Heart right ventricle (tissue), 16 donors: ENCODE measurements at regions not wholly inside any gene's neighbourhood (a gene's known extent, or its start where the extent isn't known, plus 50 kb on each side); places are given as distances from the start of the nearest gene placed in this dataset.

ENCODE experiments used
- ATAC-seq, 8 donors: fragments of 200-7000 bp; cut with Tn5 transposase; one replicate each; pipeline ENCODE4 v1.9.1; 2020; ENCODE audit warnings: mild to moderate bottlenecking in 8 of 8, moderate library complexity in 8 of 8, moderate number of reproducible peaks in 1 of 8
- DNase-seq, 2 donors: peaks; one replicate each; pipeline ENCODE4 v3.0.0-alpha.2; 2020
- H3K27ac ChIP-seq, 10 donors: fragments of 200-600 bp; sonication (generic) in 2 of 10; one replicate each; pipeline versions ENCODE4 v1.5.0 to v1.8.0; 2020 to 2022; ENCODE audit warnings: mild to moderate bottlenecking in 3 of 10
- H3K27me3 ChIP-seq, 7 donors: fragments of 200-600 bp; one replicate each; pipeline ENCODE4 v1.8.0; 2021 to 2022; ENCODE audit warnings: mild to moderate bottlenecking in 2 of 7
- H3K36me3 ChIP-seq, 9 donors: fragments of 200-600 bp; sonication (generic) in 1 of 9; one replicate each; pipeline versions ENCODE4 v1.5.0 to v1.8.0; 2020 to 2022; ENCODE audit warnings: mild to moderate bottlenecking in 2 of 9
- H3K4me1 ChIP-seq, 9 donors: fragments of 200-600 bp; sonication (generic) in 1 of 9; one replicate each; pipeline versions ENCODE4 v1.5.0 to v1.8.0; 2020 to 2022; ENCODE audit warnings: mild to moderate bottlenecking in 4 of 9
- H3K4me3 ChIP-seq, 10 donors: fragments of 200-600 bp; sonication (generic) in 2 of 10; one replicate each; pipeline versions ENCODE4 v1.5.0 to v1.8.0; 2020 to 2022; ENCODE audit warnings: mild to moderate bottlenecking in 7 of 10, moderate library complexity in 2 of 10
- H3K9me3 ChIP-seq, 11 donors: fragments of 200-600 bp in 10 of 11; sonication (generic) in 2 of 11; one replicate each; pipeline versions ENCODE4 v1.5.0 to v1.8.0; 2013 to 2022; ENCODE audit warnings: mild to moderate bottlenecking in 2 of 11, control low read depth in 1 of 11, moderate library complexity in 1 of 11
- WGBS, 2 donors: extraction: QIAGEN DNeasy Blood & Tissue Kit; methylation state at CpG; one replicate each; pipeline ENCODE4 v1.1.7; 2013; ENCODE audit warnings: inconsistent platforms in 1 of 2; 5-methylcytosine and 5-hydroxymethylcytosine counted together
- intact Hi-C, 10 donors: fragments of 100-400 bp; cut with DNase I; formaldehyde crosslinking; loops; one replicate each; pipeline versions ENCODE4 v1.11.1 to v1.14.2; 2022
- TF ChIP-seq, protein P1 (sequence below), 9 donors: fragments of 200-600 bp; sonication (generic) in 2 of 9; IDR thresholded peaks; one replicate each; pipeline versions ENCODE4 v1.5.0 to v1.8.0; 2021 to 2022; ENCODE audit warnings: antibody characterized with exemption in 9 of 9, mild to moderate bottlenecking in 5 of 9, moderate library complexity in 1 of 9
- donor health status: Arrhythmogenic right ventricular cardiomyopathy.
- donor health status: ischemic (EF 13 %, LVEDD 7.1; RV severe dilation, severe dysfunction).
- donor health status: healthy with polysubstance abuse.
- donor health status: DM: no; HTN: yes; CAD: no.
- donor health status: DM: no; HTN: no; CAD: no.
- donor health status: ischemic (EF 25% LVEDD 6.9; RV normal size, moderate dysfunction).
- donor health status: ischemic (EF 25% LVEDD 5.7; RV mildly dilated, moderate dysfunction).
- donor health status: healthy.
- donor health status: DM: yes; HTN: yes; CAD: no.
- donor health status: Ischemic cardiomyopathy.
- donor health status: ischemic (EF 35%, LVEDD 5.7; RV mildly dilated, moderate dysfunction).
- donor health status: nonischemic (EF 11% LVEDD 7.7; RV severe dilation, severe dysfunction).
- donor health status: DM: yes; HTN: yes; CAD: no.
- donor health status: PGD.
- donor health status: ischemic (EF 29% LVEDD 5.4; RV normal size, mild dysfunction).
- donor health status: nonischemic (EF 23%, LVEDD 6.1; RV moderate dilation, normal function).

DNA sequence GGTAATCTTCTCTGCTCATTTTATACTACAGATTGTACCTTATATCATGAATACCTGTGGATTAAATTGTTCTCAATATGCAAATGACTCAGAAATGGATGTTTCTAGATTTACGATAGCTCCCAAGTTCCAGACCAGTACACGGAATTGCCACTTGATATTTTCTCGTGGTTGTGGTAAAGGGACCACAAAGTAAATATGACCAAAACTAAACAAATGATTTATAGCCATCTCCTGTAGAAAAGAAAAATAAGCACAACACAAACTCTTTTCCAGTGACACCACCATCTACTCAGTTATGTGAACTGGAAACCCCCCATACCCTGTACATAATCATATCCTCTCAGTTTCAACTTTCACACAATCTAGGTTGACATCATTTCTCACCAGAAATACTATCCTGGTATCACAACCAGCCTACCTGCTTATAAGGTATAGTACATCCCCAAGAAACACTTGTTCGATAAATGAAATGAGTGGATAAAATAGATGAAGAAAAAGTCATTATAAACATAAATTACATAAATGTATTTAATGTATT, 172.3 kb downstream of the ADGRL4 start:
- Histone ChIP-seq H3K27ac (no peak overlapping the region), H3K27me3 (no peaks in the 10 kb centered on the region), H3K36me3 (no peaks in the 10 kb centered on the region), H3K9me3 (no peaks in the 10 kb centered on the region), H3K4me3 (no peak overlapping the region), H3K4me1 (peaks cover 0 to 7% (median 0%) of the 10 kb centered on the region in 9 donors)
- WGBS, 2 donors: 94 to 96% methylated on average over 4 of the region's 4 CpGs
- intact Hi-C loops: loop anchor here in 1 of 10 donors (10.0 kb wide), 1 partner anchor 521 kb away; no protein-coding TSS in a partner anchor
- DNase-seq (no peak), ATAC-seq (no peak)
- TF ChIP-seq, protein P1, sequence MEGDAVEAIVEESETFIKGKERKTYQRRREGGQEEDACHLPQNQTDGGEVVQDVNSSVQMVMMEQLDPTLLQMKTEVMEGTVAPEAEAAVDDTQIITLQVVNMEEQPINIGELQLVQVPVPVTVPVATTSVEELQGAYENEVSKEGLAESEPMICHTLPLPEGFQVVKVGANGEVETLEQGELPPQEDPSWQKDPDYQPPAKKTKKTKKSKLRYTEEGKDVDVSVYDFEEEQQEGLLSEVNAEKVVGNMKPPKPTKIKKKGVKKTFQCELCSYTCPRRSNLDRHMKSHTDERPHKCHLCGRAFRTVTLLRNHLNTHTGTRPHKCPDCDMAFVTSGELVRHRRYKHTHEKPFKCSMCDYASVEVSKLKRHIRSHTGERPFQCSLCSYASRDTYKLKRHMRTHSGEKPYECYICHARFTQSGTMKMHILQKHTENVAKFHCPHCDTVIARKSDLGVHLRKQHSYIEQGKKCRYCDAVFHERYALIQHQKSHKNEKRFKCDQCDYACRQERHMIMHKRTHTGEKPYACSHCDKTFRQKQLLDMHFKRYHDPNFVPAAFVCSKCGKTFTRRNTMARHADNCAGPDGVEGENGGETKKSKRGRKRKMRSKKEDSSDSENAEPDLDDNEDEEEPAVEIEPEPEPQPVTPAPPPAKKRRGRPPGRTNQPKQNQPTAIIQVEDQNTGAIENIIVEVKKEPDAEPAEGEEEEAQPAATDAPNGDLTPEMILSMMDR (IDR thresholded peaks at IDR 0.05): no peak

DNA sequence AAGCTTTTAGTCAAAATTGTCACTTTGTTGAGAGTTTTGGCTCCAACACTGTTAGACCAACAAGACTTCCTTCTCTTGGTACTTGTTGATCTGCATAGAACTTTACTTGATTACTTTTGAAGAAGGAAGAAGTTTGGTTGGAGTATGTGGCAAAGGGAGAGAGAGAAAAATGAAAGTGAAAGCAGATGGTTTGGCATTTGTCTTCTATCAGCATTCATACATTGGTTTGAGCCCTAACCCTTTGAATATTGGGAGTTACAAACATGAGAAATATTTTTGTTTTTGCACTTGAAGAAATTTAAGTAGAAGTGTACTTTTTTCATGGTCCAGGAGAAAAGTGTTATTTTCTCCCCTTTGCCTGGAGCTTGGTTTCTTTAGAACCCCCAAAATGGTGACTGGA, 169.8 kb downstream of the ADGRL4 start:
- ATAC-seq (no peak), DNase-seq (no peak)
- Histone ChIP-seq H3K9me3 (no peaks in the 10 kb centered on the region), H3K27ac (no peak overlapping the region), H3K4me1 (peaks cover 0 to 17% (median 11%) of the 10 kb centered on the region in 9 donors), H3K36me3 (no peaks in the 10 kb centered on the region), H3K27me3 (no peaks in the 10 kb centered on the region), H3K4me3 (no peak overlapping the region)
- TF ChIP-seq, protein P1 (IDR thresholded peaks at IDR 0.05): no peak
- intact Hi-C loops: loop anchor here in 4 of 10 donors (5.0 to 10.0 kb wide), 3 partner anchors 361 to 518 kb away; no protein-coding TSS in a partner anchor

DNA sequence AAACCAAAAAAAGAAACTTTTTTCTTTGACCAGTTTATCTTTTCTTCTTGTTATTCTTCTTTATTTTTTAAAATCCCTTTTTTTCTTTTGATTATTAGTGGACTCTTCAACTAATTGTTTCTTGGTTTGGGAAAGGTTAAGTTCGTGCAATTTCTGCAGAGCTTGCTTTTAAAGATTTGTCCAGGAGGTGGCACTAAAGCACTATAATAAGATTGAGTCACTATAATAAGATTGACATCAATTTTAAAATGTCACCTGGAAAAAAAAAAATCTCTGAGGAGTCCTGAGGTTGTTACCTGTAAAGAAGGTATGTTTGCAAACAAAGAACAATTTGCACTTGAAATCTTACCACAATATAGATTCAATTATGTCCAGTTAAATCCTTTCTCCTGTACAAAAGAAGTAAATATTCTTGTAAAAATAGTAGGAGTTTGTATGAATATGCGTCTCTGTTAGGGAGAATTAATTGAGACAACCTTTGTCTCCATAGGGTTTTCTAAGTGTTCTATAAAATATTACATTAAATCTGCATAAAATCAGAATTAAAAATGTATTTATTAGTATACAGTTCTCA, 166.7 kb downstream of the ADGRL4 start:
- Histone ChIP-seq H3K4me1 (peaks cover 0 to 17% (median 11%) of the 10 kb centered on the region in 9 donors), H3K27me3 (no peaks in the 10 kb centered on the region), H3K9me3 (no peaks in the 10 kb centered on the region), H3K27ac (no peak overlapping the region), H3K4me3 (no peak overlapping the region), H3K36me3 (no peaks in the 10 kb centered on the region)
- intact Hi-C loops: loop anchor here in 9 of 10 donors (1.0 to 10.0 kb wide), 5 partner anchors 357 to 515 kb away; no protein-coding TSS in a partner anchor
- peak in 1 of 2 donors; percentile 25 for DNase-seq
- TF ChIP-seq, protein P1 (IDR thresholded peaks at IDR 0.05): peak; percentile 32 to 85 (median 73)
- WGBS, 2 donors: 38 to 45% methylated on average over 2 of the region's 2 CpGs
- peak in 1 of 8 donors; percentile 38 for ATAC-seq
